Kidney (tissue), 13 donors: ENCODE measurements at regions not wholly inside any gene's neighbourhood (a gene's known extent, or its start where the extent isn't known, plus 50 kb on each side); places are given as distances from the start of the nearest gene placed in this dataset.
A peak's percentile ranks its signal among the peaks of the same experiment; 100 is the strongest.

Experiments
- DNase-seq, 5 donors: peaks; one replicate each; pipeline ENCODE4 v3.0.0-alpha.2; 2013 to 2020
- FAIRE-seq: peaks from 2 replicates; lab custom pipeline; 2012; peaks lifted over from hg19 to GRCh38; lab: Jason Lieb, UNC
- H3K27ac ChIP-seq, 2 donors: one replicate each; pipeline ENCODE4 v1.7.0; 2013; ENCODE audit warnings: low read depth in 2 of 2, low read length in 2 of 2, inconsistent platforms in 1 of 2
- H3K27me3 ChIP-seq: one replicate; pipeline ENCODE4 v1.7.1; 2013; ENCODE audit warnings: low read length, inconsistent platforms; ENCODE audit not compliant: control insufficient read depth, insufficient read depth
- H3K36me3 ChIP-seq, 3 donors: one replicate each; pipeline versions ENCODE4 v1.7.0 to v1.7.1; 2013; ENCODE audit warnings: low read length in 3 of 3, control low read depth in 1 of 3, inconsistent platforms in 1 of 3; ENCODE audit not compliant: insufficient read depth in 3 of 3, control insufficient read depth in 2 of 3
- H3K4me1 ChIP-seq, 3 donors: one replicate each; pipeline versions ENCODE4 v1.7.0 to v1.7.1; 2013; ENCODE audit warnings: low read length in 3 of 3, inconsistent platforms in 1 of 3, low read depth in 1 of 3; ENCODE audit not compliant: control insufficient read depth in 2 of 3, insufficient read depth in 2 of 3
- H3K4me3 ChIP-seq, 3 donors: one replicate each; pipeline versions ENCODE4 v1.7.0 to v1.8.1; 2013; ENCODE audit warnings: low read length in 3 of 3, control low read depth in 1 of 3, inconsistent platforms in 1 of 3
- H3K9ac ChIP-seq, 3 donors: one replicate each; pipeline versions ENCODE4 v1.7.0 to v1.7.1; 2013; ENCODE audit warnings: low read length in 3 of 3, control low read depth in 1 of 3, inconsistent platforms in 1 of 3
- H3K9me3 ChIP-seq, 3 donors: one replicate each; pipeline versions ENCODE4 v1.7.0 to v1.7.1; 2013; ENCODE audit warnings: low read length in 3 of 3, control low read depth in 1 of 3, inconsistent platforms in 1 of 3; ENCODE audit not compliant: control insufficient read depth in 2 of 3, insufficient read depth in 1 of 3
- intact Hi-C: fragments of 100-400 bp; cut with DNase I; formaldehyde crosslinking; loops from one replicate; pipeline ENCODE4 v1.11.1; 2022
- TF ChIP-seq, protein P1 (sequence below): IDR thresholded peaks from 3 replicates; pipeline ENCODE4 v1.5.1; 2012; ENCODE audit warnings: mild to moderate bottlenecking, moderate library complexity, borderline replicate concordance; ENCODE audit not compliant: insufficient read depth; ENCODE audit errors: extremely low read depth
- donor health status: control.
- donor health status: control.
- donor health status: control.
- donor health status: control.
- donor health status: control.
- donor health status: DM: yes; HTN: yes; CAD: no.
- donor health status: Normal renal cell carcinoma (clear cell type).

DNA sequence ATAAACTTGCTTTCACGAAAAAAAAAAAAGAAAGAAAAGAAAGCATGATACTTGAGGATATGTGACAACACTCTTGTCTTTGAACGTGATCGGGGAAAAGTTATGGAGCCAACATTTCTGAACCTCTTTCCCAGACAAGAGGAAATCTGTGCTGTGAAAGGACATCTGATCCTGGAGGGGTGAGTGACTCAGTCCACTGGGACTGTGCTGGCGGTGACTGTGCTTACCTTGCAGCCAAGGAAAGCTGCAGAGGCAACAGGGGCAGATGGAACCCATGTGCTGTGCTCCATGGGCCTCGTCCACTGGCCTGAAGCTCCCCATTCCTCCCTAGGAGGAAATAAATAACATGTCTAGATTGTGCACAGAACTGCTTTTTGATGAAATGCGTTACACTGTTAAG lies 116.5 kb upstream of the RAB11FIP2 start:
- TF ChIP-seq, protein P1, sequence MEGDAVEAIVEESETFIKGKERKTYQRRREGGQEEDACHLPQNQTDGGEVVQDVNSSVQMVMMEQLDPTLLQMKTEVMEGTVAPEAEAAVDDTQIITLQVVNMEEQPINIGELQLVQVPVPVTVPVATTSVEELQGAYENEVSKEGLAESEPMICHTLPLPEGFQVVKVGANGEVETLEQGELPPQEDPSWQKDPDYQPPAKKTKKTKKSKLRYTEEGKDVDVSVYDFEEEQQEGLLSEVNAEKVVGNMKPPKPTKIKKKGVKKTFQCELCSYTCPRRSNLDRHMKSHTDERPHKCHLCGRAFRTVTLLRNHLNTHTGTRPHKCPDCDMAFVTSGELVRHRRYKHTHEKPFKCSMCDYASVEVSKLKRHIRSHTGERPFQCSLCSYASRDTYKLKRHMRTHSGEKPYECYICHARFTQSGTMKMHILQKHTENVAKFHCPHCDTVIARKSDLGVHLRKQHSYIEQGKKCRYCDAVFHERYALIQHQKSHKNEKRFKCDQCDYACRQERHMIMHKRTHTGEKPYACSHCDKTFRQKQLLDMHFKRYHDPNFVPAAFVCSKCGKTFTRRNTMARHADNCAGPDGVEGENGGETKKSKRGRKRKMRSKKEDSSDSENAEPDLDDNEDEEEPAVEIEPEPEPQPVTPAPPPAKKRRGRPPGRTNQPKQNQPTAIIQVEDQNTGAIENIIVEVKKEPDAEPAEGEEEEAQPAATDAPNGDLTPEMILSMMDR = no peak
- intact Hi-C loops = no loop called here
- H3K9ac ChIP-seq = no peak overlapping the region
- H3K27ac ChIP-seq = no peak overlapping the region
- no peaks in the 10 kb centered on the region for H3K36me3 ChIP-seq
- no peak overlapping the region for H3K4me3 ChIP-seq
- no peak for FAIRE-seq
- peak in 1 of 5 donors; percentile 15 for DNase-seq
- H3K9me3 ChIP-seq = no peaks in the 10 kb centered on the region
- H3K27me3 ChIP-seq = no peaks in the 10 kb centered on the region
- peaks cover 0 to 9% (median 0%) of the 10 kb centered on the region in 3 donors for H3K4me1 ChIP-seq

GRCh38 chr10:118161461-118162246 lies 114.9 kb upstream of the RAB11FIP2 start:
- Histone ChIP-seq H3K27ac (no peak overlapping the region), H3K9me3 (no peaks in the 10 kb centered on the region), H3K27me3 (no peaks in the 10 kb centered on the region), H3K9ac (no peak overlapping the region), H3K36me3 (no peaks in the 10 kb centered on the region), H3K4me1 (peaks cover 0 to 9% (median 0%) of the 10 kb centered on the region in 3 donors), H3K4me3 (no peak overlapping the region)
- TF ChIP-seq, protein P1 = no peak
- FAIRE-seq (no peak), DNase-seq (peak in 1 of 5 donors; percentile 40)
- intact Hi-C loops = no loop called here

DNA sequence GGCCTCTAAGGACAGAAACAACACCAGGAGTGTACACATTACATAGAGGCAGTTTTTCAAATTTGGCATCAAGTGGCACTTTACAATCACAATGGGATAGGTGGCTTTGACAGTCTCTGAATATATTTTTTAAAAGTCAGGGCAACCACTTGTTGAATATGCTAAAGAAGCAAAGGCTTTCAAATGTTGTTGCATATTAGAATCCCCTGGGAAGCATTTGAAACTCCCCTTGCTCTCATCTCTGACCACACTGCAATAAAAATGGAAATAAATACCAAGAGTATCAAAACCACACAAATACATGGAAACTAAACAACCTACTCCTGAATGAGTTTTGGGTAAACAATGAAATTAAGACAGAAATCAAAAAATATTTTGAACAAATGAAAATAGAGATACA lies 106.5 kb upstream of the RAB11FIP2 start:
- no peak overlapping the region for H3K27ac ChIP-seq
- H3K9ac ChIP-seq = no peak overlapping the region
- H3K9me3 ChIP-seq = no peaks in the 10 kb centered on the region
- intact Hi-C loops = no loop called here
- H3K27me3 ChIP-seq = no peaks in the 10 kb centered on the region
- TF ChIP-seq, protein P1 = no peak
- FAIRE-seq = no peak
- H3K4me1 ChIP-seq = peaks cover 0 to 6% (median 0%) of the 10 kb centered on the region in 3 donors
- H3K4me3 ChIP-seq = no peak overlapping the region
- no peaks in the 10 kb centered on the region for H3K36me3 ChIP-seq
- no peak for DNase-seq
